Fibroblast of skin of left biceps (primary cell): ENCODE measurements at regions not wholly inside any gene's neighbourhood (a gene's known extent, or its start where the extent isn't known, plus 50 kb on each side); places are given as distances from the start of the nearest gene placed in this dataset.
"Not testable (repeated sequence)": the region's sequence is repeated elsewhere in the genome, so short reads cannot be mapped to it uniquely, and the experiment has no call there.

Experiments used
- DNase-seq, 2 experiments: peaks; one replicate each; pipeline ENCODE4 v3.0.0-alpha.2; 2013; ENCODE audit warnings: low read depth in 2 of 2

DNA sequence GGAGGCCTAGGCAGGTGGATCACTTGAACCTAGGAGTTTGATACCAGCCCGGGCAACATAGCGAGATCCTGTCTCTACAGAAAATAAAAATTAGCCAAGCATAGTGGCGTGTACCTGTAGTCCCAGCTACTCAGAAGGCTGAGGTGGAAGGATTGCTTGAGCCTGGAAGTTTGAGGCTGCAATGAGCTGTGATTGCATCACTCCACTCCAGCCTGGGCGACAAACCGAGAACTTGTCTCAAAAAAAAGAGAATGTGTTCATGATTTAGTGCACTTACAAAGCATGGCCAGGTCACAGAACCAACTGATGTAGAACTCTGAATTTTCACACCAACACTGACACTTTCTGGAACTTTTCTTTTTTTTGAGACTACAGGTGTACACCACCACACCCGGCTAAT lies 182.7 kb downstream of the ZFP64 start:
- no peak for DNase-seq

DNA sequence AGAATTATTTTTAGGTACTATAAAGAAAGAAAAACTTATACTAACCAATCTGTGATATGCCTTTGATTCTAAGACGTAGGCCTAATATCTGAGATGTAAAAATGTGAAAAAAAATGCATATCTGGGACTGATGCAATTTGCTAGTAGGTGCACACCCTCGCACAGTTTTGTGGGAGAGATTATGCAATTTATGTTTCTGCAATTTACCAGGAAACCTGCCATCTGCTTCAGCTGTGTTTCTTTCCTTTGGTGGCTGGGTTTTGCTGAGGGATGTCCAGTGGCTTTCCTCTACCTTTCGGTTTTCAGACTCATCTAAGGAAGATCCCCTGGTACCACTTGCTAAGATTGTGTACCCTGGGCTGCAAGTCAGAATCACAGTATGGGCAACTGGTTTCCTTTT lies 186.9 kb downstream of the ZFP64 start:
- DNase-seq, result peak; percentile 50 to 62

DNA sequence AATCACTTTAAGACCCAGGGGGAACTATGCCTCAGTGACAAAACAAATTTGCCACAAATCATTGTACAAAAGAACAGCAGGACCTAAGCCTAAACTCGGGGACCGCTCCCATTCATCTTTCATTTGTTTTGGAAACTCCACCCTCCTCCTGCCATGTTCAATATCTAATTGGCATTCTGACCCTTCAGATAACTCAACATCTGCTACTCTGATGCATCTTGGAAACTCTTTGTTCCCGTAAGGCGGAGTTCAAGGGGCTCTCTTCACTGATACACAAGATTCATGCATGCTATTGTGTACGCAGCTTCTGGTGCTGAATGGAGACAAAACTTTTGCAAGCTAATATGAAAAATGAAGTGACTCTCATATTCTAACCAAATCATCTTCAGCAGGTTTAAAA lies 187.6 kb downstream of the ZFP64 start:
- DNase-seq, result no peak

DNA sequence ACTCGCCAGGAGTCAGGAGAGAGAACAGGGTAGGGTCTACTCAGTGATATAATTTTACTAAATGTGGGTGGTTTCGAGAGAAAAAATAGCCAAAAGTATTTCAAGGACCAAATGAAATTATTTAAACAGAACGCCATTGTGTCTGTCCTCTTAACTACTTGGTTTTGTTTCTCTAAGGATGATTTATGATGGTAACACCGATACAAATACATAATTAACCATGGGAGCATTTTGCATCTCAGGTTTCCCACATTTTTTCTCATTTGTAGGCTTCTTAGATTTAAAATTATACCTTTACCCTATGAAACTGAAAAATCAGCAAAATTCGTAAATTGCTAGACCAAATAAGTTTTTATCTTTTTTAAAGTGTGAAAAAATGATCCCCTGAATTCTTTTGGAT lies 188.2 kb downstream of the ZFP64 start:
- no peak for DNase-seq

DNA sequence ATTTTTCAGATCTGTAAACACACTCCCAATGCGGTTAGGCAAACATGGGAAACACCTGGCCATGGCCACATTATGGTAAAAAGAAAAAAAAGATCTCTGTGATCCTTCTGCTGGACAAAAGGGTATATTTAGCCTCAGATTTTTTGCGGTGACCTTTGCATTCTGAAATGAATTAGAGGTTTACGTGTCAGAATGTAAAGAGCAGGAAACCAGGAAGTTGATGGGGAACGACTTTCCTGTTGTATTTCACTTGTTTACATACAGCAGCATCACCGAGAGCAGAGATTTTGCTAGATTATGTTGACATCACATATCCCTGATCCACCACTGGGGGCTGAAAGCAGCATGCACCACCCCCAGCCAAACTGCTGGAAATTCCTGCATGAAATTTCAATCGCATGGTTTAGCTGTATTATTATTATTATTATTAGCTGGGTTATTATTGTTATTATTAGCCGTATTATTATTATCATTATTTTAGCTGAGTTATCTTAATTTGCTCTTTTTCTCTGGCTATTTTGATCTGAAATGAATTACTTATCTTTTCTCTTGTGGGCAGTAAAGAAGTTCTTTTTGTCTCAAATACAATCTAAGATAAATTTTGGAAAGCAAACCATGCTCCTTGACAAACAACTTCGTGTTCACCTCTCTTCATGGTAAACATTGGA lies 189.4 kb downstream of the ZFP64 start:
- DNase-seq, result no peak

DNA sequence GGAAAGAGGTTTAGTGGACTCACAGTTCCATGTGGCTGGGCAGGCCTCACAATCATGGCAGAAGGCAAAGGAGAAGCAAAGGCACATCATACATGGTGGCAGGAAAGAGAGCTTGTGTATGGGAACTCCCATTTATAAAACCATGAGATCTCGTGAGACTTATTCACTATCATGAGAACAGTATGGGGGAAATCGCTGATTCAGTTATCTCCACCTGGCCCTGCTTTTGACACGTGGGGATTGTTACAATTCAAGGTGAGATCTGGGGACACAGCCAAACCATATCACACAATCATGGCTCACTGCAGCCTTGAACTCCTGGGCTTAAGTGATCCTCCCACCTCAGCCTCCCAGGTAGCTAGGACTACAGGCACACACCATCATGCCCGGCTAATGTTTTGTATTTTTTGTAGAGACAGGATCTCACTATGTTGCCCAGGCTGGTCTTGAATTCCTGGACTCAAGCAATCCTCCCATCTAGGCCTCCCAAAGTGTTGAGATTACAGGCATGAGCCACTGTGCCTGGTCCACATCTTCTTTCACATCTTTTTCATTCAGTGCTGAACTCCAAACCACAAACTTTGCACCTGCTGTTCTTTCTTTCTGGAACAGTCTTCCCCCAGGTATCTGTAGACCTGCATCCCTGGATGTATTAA lies 194.2 kb downstream of the ZFP64 start:
- DNase-seq, result not testable (repeated sequence)

DNA sequence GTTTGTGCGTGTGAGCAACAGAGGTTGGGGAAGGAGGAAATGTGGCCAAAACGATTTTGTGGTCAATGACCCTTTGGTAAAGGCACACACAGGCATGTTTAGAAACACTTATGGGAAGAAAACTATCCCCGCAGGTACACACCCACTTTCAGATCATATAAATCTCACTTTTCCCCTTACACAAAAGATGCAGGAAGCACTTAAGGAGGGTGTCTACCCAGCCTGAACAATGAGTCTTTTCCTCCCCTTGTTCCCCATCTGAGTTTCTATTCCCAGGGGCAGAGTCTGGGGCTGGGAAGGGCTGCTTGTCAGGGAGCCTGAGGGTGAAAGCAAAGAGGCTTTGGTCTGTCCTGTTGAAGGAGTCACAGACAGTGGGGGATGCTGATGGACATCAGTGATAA lies 193.2 kb upstream of the SALL4 start:
- DNase-seq, result peak in 1 of 2 experiments; percentile 17

DNA sequence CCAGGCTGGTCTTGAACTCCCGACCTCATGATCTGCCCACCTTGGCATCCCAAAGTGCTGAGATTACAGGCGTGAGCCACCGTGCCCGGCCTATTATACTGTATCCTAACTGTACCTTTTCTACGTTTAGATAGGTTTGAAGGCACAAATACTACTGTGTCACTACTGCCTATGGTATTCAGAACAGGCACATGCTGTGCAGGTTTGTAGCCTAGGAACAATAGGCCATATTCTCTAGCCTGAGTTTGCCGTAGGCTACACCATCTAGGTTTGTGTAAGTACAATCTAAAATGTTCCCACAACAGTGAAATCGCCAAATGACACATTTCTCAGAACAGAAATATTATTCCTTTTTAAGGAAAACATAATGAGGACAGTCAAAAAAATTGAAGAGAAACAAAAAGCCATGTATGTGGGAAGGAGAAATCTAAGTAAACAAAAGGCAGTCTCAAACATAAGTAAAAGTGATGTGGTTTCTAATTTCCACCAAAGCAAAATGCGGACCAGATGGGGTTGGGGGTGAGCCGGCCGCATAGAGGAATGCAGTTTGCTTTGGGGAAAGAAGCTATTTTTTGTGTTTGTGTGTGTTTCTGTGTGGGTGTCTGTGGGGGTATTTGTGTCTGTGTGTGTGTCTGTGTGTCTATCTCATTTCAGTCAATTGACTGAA lies 192.6 kb upstream of the SALL4 start:
- DNase-seq, result peak; percentile 54 to 59

DNA sequence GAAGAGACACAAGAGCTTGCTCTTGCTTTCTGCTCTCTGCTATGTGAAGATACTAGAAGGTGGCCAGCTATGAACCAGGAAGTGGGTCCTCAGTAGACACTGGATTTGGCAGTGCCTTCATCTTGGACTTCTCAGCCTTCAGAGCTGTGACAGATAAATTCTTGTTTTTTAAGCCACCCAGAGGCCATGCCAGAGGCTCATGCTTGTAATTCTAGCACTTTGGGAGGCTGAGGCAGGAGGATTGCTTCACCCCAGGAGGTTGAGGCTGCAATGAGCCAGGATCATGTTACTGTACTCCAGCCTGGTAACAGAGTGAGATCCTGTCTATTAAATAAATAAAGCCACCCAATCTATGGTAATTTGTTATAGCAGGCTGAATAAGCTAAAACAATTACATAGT lies 185.5 kb upstream of the SALL4 start:
- DNase-seq, result no peak

DNA sequence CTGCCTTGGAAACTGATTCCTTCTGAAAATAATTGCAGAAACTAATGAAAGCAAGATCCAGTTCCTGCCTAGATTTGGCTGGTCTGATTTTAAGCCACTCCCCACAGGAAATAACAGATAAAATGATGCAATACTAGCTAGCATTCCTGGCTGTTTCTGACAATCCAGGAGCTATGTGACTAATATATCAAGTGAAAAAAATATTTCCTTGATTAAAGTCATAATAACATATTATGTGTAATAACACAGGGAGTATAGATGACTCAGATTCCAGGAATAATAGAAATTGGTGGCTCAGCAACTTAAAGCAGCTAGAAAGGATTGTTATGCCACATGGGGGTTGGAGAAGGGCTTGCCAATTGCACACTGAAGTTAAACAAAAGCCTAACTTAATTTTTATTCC lies 182.7 kb upstream of the SALL4 start:
- DNase-seq, result peak; percentile 97 to 99

DNA sequence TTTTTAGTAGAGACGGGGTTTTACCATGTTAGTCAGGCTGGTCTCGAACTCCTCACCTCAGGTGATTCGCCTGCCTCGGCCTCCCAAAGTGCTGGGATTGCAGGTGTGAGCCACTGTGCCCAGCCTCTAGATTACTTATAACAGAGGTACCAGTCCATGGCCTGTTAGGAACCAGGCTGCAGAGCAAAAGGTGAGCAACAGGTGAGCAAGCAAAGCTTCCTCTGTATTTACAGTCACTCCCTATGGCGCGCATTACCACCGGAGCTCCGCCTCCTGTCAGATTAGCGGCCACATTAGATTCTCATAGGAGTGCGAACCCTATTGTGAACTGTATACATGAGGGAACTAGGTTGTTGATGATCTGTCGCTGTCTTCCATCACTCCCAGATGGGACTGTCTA lies 178.0 kb upstream of the SALL4 start:
- no peak for DNase-seq

DNA sequence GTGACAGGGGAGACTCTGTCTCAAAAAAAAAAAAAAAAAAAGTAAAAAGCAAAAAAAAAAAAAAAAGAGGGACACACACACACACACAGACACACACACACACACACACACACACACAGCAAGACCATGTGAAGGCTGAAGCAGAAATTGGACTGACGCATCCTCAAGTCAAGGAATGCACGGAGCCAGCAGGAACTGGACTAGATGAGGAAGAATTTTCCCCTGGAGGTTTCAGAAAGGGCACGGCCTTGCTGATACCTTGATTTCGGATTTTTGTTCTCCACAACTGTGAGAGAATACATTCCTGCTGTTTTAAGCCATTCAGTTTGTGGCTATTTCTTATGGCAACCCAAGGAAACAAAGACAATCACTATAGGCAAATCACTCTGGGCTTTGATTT lies 176.9 kb upstream of the SALL4 start:
- DNase-seq, result no peak

DNA sequence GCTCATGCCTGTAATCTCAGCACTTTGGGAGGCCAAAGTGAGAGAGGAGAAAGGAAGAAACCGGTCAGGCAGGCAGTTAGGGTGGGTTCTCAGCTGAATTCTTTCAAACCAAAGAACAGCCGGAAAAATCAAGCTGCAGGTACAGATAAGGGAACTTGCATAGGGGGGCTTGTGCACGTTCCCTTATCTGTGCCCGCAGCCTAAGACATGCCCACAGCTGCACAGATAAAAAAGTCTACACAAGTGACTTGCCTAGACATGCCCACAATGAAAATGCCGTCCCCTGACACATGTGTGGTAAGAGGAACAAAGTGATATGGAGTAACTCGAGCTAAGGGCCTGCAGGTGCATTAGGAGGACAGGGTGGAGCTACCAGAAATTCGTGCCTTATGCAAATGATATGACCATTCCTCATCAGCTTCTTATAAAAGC lies 175.8 kb upstream of the SALL4 start:
- DNase-seq, result no peak

DNA sequence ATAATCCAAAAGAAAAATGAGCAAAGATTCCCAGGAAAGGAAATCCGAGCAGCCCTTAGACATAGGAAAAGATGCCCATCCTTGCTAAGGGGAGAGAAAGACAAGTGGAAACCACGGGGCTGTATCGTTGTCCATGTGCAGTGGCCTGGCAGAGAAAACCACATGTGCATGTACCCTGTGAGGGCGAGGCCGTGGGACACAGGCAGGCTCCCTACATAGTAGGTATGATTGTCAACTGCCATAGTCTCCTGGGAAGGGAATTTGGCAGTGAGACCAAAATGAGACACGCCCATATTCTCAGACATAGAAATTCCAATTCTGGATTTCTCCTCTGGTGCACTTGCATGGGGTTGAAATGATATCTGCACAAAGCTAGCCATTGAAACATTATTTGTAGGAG lies 169.7 kb upstream of the SALL4 start:
- no peak for DNase-seq

DNA sequence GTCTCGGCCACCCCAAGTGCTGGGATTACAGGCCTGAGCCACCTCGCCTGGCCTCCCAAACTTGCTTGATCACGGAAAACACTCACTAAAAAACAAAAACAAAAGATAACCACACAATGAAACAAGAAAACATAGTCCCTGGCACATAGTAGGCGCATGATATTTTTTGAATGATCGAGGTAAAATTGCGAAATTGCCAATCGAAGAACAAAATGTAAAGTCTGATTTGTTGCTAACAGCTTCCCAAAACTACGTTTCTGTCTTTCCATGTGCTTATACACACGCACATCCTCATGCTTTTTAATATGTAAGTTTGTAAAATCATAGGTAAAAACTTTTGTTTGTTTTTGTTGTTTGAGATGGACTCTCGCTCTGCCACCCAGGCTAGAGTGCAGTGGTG lies 168.5 kb upstream of the SALL4 start:
- DNase-seq, result no peak

DNA sequence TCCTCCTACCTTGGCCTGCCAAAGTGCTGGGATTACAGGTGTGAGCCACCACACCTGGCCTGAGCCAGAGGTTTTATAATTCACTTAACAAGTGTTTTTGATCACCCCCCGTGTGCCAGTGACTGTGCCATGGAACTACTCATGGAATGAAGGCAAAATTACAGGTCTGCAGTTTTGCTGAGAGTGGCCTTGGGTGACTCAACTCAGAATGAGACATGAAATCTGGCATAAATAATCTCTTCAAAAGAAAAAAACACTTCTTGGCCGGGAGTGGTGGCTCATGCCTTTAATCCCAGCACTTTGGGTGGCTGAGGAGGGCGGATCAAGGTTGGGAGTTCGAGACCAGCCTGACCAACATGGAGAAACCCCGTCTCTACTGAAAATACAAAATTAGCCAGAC lies 166.9 kb upstream of the SALL4 start:
- no peak for DNase-seq

DNA sequence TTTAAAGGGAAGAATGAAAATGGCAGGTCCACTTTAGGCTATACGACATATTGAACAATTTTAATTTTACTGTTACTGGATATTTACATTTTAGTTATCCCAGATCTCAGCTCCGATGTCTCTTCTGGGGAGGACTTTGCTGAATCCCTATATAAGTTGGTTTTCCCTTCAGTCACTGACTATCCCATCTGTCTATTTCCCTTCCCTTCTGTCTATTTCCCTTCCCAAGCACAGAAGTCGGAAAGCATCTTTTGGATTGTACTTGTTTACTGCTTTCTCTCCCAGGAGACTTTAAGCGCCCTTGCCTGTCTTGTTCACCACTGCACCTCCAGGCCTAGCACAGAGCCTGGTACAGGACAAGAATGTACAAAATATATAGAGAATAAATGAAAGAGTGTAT lies 165.8 kb upstream of the SALL4 start:
- DNase-seq, result no peak

DNA sequence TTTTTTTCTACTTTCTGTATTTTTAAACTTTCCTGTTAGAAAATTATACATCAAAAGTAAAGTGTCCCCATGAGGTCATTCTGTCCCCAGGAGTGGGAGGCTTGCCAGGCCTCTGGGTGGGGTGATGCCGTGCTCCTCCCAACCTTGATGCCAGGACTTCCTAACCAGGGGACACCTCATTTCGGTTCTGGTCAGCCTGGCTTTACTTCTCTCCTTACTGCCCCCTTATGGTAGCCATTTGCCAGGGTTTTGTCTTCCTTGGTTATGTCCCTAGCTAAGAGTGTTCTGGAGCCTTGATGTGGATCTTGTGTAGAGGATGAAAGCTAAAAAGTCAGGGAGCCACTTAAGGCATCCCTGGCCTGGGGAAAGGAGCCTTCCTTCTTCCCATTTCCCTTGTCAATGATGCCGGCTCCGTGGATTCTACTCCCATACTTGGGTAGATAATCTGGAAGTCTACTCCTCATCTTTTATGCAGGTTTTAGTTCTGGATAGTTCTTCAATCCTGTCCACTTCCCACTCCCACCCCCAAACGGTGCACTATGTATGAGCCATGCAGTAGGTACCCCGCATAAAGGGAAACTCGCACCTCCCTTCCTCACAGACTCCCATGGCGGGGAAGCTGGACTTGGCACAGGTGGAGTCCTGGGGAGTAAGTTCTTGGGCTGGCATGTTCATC lies 164.1 kb upstream of the SALL4 start:
- DNase-seq, result no peak

DNA sequence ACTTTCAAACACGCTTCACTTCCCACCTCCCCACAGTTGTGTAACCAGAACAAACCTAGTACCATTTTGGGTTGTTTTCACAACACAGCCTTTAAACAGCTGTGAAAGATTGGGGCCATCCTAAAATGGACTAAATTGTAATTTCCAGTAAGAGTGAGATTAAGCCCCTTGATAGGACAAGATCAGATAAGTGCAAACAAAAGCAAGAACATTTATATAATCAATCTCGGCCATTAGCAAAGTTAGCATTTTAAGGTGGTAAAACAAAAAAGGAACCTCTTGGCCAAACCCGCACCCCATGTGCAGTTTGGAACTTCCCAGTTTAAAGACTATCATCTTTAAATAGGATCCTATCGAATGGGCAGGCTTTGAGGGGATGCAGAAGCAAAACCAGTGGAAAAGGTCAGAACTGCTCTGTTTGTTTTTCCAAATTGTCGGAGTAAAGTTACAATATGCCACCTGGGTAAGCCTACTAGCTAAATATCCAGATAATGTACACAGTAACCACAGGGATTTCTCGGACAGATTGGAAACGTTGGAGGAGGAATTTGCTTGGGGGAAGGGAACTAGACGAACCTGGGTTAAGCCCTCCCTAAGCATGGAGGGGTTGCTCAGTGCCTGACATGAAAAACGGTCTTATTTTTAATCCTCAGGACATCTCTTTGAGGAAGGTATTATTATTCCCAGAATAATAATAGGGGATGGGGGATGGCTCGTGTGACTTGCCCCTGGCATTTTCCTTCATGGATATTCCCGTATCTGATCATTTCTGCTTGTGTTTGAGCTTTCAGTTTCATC lies 159.8 kb upstream of the SALL4 start:
- no peak for DNase-seq

DNA sequence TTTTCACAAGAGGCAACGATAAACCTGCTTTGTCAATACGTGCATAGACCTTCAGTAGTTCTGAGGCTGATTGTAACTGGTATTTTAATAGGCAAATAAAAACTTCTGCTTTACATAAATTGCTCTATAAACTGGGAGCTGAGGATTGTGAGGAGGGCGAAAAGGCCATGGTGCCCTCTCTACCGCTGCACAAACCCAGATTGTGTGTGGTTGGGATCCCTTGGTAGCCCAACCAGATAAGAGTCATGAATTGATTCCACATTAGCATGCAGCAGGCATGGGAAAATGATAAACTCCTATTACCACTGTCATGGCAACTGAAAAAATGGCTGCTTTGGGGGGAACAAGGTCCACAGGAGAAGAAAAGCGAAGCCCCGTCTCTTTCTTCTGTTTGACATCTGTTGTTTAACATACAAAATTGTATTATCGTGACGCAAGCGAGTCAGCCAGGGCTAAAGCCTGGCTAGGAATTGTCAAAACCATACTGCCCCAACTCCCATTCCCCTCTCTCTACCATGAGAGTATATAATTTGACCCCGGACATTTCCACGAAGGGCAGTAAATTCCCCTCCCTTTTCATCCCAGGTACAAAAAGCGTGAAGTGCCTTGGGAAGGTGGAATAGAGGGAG lies 157.8 kb upstream of the SALL4 start:
- no peak for DNase-seq

DNA sequence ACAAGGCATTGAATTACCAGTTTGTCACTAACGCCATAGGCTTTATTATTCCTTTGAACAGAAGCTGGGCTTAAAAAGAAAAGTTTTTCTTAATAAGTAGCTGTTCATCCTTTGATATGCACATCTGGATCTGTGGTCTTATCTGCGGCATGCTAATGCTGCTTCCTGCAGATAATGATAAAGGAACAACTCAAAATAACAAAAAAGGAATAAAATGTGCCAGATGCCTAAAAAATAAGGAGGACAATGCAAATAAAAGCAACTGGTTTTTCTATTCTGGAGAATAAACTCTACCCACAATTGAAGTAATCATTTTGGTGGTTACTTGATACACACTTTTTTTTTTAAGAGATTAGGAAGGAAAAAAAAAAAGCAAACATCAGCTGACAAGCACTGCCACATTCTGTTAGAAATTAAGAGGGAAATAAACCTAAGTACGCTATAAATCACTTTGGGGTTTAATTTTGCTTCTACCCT lies 156.8 kb upstream of the SALL4 start:
- no peak for DNase-seq
